SH-SY5Y (cell line): ENCODE measurements at regions not wholly inside any gene's neighbourhood (a gene's known extent, or its start where the extent isn't known, plus 50 kb on each side); places are given as distances from the start of the nearest gene placed in this dataset.

Source experiments
- GATA2 ChIP-seq: IDR thresholded peaks from 2 replicates; pipeline ENCODE4 v1.6.1; 2011; ENCODE audit warnings: mild to moderate bottlenecking, low read depth, low read length
- GATA3 ChIP-seq: IDR thresholded peaks from 2 replicates; pipeline ENCODE4 v1.6.1; 2011; ENCODE audit warnings: low read depth, mild to moderate bottlenecking, low read length, moderate library complexity

GRCh38 chr1:56397409-56397808 lies 182.0 kb downstream of the PLPP3 start:
- TF ChIP-seq GATA2 (no peak), GATA3 (no peak)
